Memory B cell (primary cell): ENCODE measurements at regions not wholly inside any gene's neighbourhood (a gene's known extent, or its start where the extent isn't known, plus 50 kb on each side); places are given as distances from the start of the nearest gene placed in this dataset.

Source experiments
- ATAC-seq: fragments of 150-1000 bp; cut with Tn5 transposase; 2 replicates; pipeline ENCODE4 v1.10.0; 2021; ENCODE audit warnings: low read depth, mild to moderate bottlenecking, moderate library complexity
- DNase-seq, 2 donors: peaks; one replicate each; pipeline ENCODE4 v3.0.0; 2022; ENCODE audit warnings: low spot score in 2 of 2
- H3K27ac Mint-ChIP-seq: one replicate; pipeline ENCODE4 v1.8.0; 2022; ENCODE audit warnings: mild to moderate bottlenecking, moderate library complexity, mixed read lengths
- H3K27me3 Mint-ChIP-seq: one replicate; pipeline ENCODE4 v1.8.0; 2022; ENCODE audit warnings: mixed read lengths
- H3K36me3 Mint-ChIP-seq: one replicate; pipeline ENCODE4 v1.8.0; 2022; ENCODE audit warnings: mild to moderate bottlenecking, mixed read lengths
- H3K4me1 Mint-ChIP-seq: one replicate; pipeline ENCODE4 v1.8.0; 2022; ENCODE audit warnings: mixed read lengths
- H3K4me3 Mint-ChIP-seq: one replicate; pipeline ENCODE4 v1.8.0; 2022; ENCODE audit warnings: mild to moderate bottlenecking, moderate library complexity, mixed read lengths
- H3K9me3 Mint-ChIP-seq: one replicate; pipeline ENCODE4 v1.8.0; 2022; ENCODE audit warnings: mixed read lengths

GRCh38 chr11:116085031-116085635 lies 580.9 kb upstream of the CADM1 start:
- Mint-ChIP-seq H3K4me3 (no peak overlapping the region), H3K27ac (no peak overlapping the region), H3K36me3 (peaks cover 5% of the 10 kb centered on the region), H3K4me1 (no peaks in the 10 kb centered on the region), H3K27me3 (peaks cover 23% of the 10 kb centered on the region), H3K9me3 (peaks cover 8% of the 10 kb centered on the region)
- ATAC-seq, result no peak
- DNase-seq, result no peak

DNA sequence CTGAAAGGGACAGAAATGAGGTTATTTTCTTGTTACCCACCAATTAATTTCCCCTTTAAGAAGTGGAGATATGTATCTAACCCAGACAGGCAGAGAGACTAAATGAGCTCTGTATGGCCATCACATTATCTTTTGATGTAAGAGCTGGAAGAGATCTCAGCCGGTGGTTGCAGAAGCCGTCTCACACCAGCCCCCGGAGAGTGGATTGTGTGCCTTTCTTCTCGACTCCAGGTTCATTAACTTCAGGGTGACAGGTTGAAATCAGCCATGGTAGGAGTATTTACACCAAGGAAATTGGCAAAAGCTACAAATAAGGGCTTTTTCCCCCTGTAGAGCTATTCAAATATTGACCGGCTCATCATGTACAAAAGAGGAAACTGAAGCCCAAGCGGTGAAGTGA lies 580.3 kb upstream of the CADM1 start:
- Mint-ChIP-seq H3K9me3 (peaks cover 11% of the 10 kb centered on the region), H3K4me1 (no peaks in the 10 kb centered on the region), H3K27me3 (peaks cover 24% of the 10 kb centered on the region), H3K36me3 (peaks cover 6% of the 10 kb centered on the region), H3K4me3 (no peak overlapping the region), H3K27ac (no peak overlapping the region)
- no peak for ATAC-seq
- DNase-seq, result no peak

GRCh38 chr11:116082256-116082655 lies 578.0 kb upstream of the CADM1 start:
- DNase-seq (no peak), ATAC-seq (no peak)
- peaks cover 12% of the 10 kb centered on the region for H3K9me3 Mint-ChIP-seq
- no peaks in the 10 kb centered on the region for H3K4me1 Mint-ChIP-seq
- H3K27ac Mint-ChIP-seq, result no peak overlapping the region
- H3K27me3 Mint-ChIP-seq, result peaks cover 21% of the 10 kb centered on the region
- H3K4me3 Mint-ChIP-seq, result no peak overlapping the region
- H3K36me3 Mint-ChIP-seq, result peaks cover 6% of the 10 kb centered on the region

GRCh38 chr11:116079580-116079979 lies 575.4 kb upstream of the CADM1 start:
- DNase-seq, result no peak
- Mint-ChIP-seq H3K27ac (no peak overlapping the region), H3K27me3 (peaks cover 27% of the 10 kb centered on the region), H3K9me3 (peaks cover 15% of the 10 kb centered on the region), H3K36me3 (peaks cover 7% of the 10 kb centered on the region), H3K4me3 (no peak overlapping the region), H3K4me1 (no peaks in the 10 kb centered on the region)
- ATAC-seq, result no peak

- no peak overlapping the region for H3K4me3 Mint-ChIP-seq
- no peak overlapping the region for H3K27ac Mint-ChIP-seq
- DNase-seq (no peak), ATAC-seq (no peak)
- no peaks in the 10 kb centered on the region for H3K4me1 Mint-ChIP-seq
- H3K36me3 Mint-ChIP-seq, result peaks cover 7% of the 10 kb centered on the region
- peaks cover 23% of the 10 kb centered on the region for H3K27me3 Mint-ChIP-seq
- peaks cover 15% of the 10 kb centered on the region for H3K9me3 Mint-ChIP-seq
These were observed 573.9 kb upstream of the CADM1 start for GRCh38 chr11:116078101-116078591.

DNA sequence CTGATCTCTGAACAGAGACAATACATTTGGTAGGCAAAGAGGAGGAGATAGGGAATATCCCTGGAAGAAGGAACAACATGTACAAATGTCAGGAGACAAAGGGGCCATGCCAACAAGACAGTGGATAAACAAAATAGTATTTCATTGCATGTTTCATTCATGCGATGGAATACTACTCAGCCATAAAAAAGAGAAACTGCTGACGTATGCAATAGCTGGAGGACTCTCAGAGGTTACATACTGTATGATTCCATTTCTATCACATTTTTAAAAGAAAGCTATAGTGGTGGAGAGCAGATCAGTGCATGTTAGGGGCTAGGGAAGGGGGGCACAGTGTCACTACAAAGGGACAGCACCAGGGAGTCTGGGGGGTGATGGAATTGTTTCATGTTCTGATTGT lies 572.9 kb upstream of the CADM1 start:
- Mint-ChIP-seq H3K9me3 (peaks cover 14% of the 10 kb centered on the region), H3K27me3 (peaks cover 18% of the 10 kb centered on the region), H3K27ac (no peak overlapping the region), H3K36me3 (peaks cover 7% of the 10 kb centered on the region), H3K4me3 (no peak overlapping the region), H3K4me1 (no peaks in the 10 kb centered on the region)
- DNase-seq, result no peak
- ATAC-seq, result no peak

- Mint-ChIP-seq H3K36me3 (peaks cover 2% of the 10 kb centered on the region), H3K4me1 (no peaks in the 10 kb centered on the region), H3K4me3 (no peak overlapping the region), H3K9me3 (peaks cover 3% of the 10 kb centered on the region), H3K27ac (no peak overlapping the region), H3K27me3 (peaks cover 13% of the 10 kb centered on the region)
- ATAC-seq, result peak; percentile 47
- DNase-seq, result no peak
These were observed 569.9 kb upstream of the CADM1 start for GRCh38 chr11:116073854-116074837.

DNA sequence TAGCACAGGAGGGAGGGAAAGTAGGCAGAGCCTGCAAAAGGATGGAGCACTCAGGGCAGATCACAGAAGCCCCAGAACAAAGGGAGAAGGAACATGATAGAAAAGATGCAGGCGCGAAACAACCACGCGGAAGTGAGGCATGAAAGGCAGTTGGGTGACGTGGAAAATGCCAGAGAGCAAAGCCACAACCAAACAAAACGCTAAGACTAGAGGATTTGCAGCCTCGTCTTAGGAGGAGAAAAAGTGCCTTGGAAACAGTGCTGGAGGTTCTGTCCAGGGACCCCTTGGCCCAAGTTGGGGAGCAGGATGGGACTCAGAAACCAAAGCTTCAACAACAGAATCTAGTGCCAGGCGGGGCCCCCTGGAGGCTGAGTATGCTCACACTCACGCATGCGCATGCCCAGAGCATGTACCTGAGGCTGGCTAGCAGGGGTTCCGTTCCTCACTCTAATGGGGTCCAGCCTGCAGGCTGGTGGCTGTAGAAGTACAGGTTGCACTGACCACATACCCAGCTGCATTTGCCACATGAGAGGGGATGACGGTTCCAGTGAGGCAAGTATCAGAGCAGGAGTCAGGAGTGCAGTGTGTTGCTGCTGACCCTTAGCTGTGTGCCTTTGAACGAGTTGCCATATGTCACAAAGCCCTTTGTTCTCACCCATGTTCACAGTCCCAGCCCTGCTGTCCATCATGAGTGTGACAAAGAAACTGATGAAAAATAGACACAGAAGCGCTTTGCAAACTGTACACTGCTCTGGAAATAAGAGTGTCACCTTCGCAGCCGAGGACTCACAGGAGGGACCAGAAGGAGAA lies 568.6 kb upstream of the CADM1 start:
- peaks cover 3% of the 10 kb centered on the region for H3K9me3 Mint-ChIP-seq
- H3K27ac Mint-ChIP-seq, result no peak overlapping the region
- peaks cover 13% of the 10 kb centered on the region for H3K27me3 Mint-ChIP-seq
- no peak overlapping the region for H3K4me3 Mint-ChIP-seq
- H3K36me3 Mint-ChIP-seq, result peaks cover 2% of the 10 kb centered on the region
- no peaks in the 10 kb centered on the region for H3K4me1 Mint-ChIP-seq
- ATAC-seq (no peak), DNase-seq (no peak)

- peaks cover 3% of the 10 kb centered on the region for H3K9me3 Mint-ChIP-seq
- H3K4me1 Mint-ChIP-seq, result no peaks in the 10 kb centered on the region
- H3K4me3 Mint-ChIP-seq, result no peak overlapping the region
- peaks cover 11% of the 10 kb centered on the region for H3K27me3 Mint-ChIP-seq
- no peak overlapping the region for H3K27ac Mint-ChIP-seq
- H3K36me3 Mint-ChIP-seq, result peaks cover 2% of the 10 kb centered on the region
- DNase-seq, result no peak
- ATAC-seq, result no peak
These were observed 567.9 kb upstream of the CADM1 start for GRCh38 chr11:116072133-116072532.

DNA sequence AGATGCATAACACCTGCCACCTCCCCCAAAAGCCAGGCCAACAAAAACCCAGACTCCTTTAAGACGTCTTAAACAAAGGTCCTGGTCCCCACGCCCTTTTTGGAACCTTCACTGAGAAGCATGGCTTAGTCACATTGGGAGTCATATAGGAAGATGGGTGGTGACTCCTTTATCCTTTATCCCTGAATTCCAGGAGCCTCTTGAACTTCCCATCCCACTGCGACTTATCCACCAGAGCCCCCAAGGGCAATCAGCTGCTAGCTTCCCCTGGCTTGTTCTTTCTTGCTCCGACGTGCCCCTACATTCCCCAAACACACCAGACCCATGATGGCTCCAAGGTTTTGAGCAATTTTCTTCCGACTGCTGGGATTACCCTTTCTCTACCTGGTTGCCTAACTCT lies 567.0 kb upstream of the CADM1 start:
- Mint-ChIP-seq H3K27me3 (peaks cover 8% of the 10 kb centered on the region), H3K4me1 (peaks cover 3% of the 10 kb centered on the region), H3K27ac (no peak overlapping the region), H3K36me3 (no peaks in the 10 kb centered on the region), H3K4me3 (no peak overlapping the region), H3K9me3 (no peaks in the 10 kb centered on the region)
- no peak for DNase-seq
- no peak for ATAC-seq

DNA sequence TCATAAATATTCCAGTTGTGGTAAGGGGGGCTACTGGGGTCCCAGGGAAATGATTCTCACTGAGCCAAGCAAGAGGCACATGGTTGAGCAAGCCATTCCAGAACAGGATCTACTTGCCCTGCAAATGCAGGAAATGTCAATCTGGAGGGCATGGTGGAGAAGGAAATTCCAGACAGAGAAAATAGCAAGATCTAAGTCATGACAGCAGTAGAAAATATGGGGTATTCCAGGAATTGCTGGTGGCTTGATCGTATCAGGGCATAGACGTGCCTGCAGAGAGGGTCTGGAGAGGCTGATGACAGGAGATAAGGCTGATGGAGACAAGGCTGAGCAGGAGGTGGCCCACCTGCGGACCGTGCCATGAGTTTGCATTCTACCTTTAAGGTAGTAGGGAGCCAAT lies 566.3 kb upstream of the CADM1 start:
- Mint-ChIP-seq H3K27ac (no peak overlapping the region), H3K27me3 (peaks cover 8% of the 10 kb centered on the region), H3K36me3 (no peaks in the 10 kb centered on the region), H3K9me3 (no peaks in the 10 kb centered on the region), H3K4me1 (peaks cover 9% of the 10 kb centered on the region), H3K4me3 (no peak overlapping the region)
- ATAC-seq (no peak), DNase-seq (no peak)

- H3K27me3 Mint-ChIP-seq, result peaks cover 8% of the 10 kb centered on the region
These were observed 562.6 kb upstream of the CADM1 start for GRCh38 chr11:116066777-116067176.

DNA sequence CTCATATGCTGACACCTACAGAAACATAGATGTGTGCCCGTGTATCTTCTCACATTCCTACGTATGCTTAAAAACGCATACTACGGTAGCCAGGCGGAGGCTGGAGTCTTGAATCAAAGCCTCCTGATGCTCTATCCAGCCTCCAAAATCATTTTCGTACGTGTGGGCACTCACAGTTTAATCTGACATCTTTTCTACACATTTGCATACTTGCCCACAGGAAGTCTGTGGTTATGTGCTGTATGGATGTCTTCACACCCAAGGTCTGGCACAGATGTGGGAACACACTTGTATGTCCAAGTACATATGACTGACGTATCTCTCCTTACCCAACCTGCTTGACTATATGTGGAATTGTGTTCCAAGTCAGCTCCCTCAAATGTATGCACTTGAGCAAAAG lies 561.8 kb upstream of the CADM1 start:
- Mint-ChIP-seq H3K9me3 (no peaks in the 10 kb centered on the region), H3K36me3 (no peaks in the 10 kb centered on the region)

More at GRCh38 chr11:116066777-116067176, 562.6 kb upstream of the CADM1 start:
- peaks cover 12% of the 10 kb centered on the region for H3K4me1 Mint-ChIP-seq
- H3K36me3 Mint-ChIP-seq, result no peaks in the 10 kb centered on the region
- H3K27ac Mint-ChIP-seq, result no peak overlapping the region
- H3K9me3 Mint-ChIP-seq, result no peaks in the 10 kb centered on the region
- DNase-seq, result no peak
- H3K4me3 Mint-ChIP-seq, result no peak overlapping the region
- no peak for ATAC-seq

More for the DNA sequence above, 561.8 kb upstream of the CADM1 start:
- DNase-seq (no peak), ATAC-seq (peak; percentile 32)
- Mint-ChIP-seq H3K4me3 (no peak overlapping the region), H3K27ac (no peak overlapping the region), H3K4me1 (peaks cover 12% of the 10 kb centered on the region), H3K27me3 (peaks cover 4% of the 10 kb centered on the region)
